ENCODE measurements at regions not wholly inside any gene's neighbourhood (a gene's known extent, or its start where the extent isn't known, plus 50 kb on each side); places are given as distances from the start of the nearest gene placed in this dataset.

- no peak for TF ChIP-seq ZNF280C (tag by site-specific recombination; IDR thresholded peaks at IDR 0.05)
Measured at GRCh38 chr2:198321522-198322088, 517.2 kb downstream of the PLCL1 start (continued).

- TF ChIP-seq YY2 (tag by site-specific recombination; IDR thresholded peaks at IDR 0.05) (no peak), ATF2 (tag by site-specific recombination; IDR thresholded peaks at IDR 0.05; ENCODE audit: low read depth) (0 out of 2 replicates have a peak, but pooled peaks have one; percentile 5), ZSCAN4 (tag by site-specific recombination; IDR thresholded peaks at IDR 0.05) (no peak), ZNF596 (tag by site-specific recombination; IDR thresholded peaks at IDR 0.05) (0 out of 2 replicates have a peak, but pooled peaks have one; percentile 20)
- ChIA-PET POLR2A (no interaction called here), CTCF (interaction anchor here (0.6 to 1.9 kb wide), 3 partner anchors 7 to 1172 kb away, joined by 3 to 4 read pairs (median 4); no protein-coding TSS in a partner anchor)
- H3K9me3 ChIP-seq (ENCODE audit: control insufficient read depth, insufficient read depth, low read depth, low read length): no peaks in the 10 kb centered on the region
- no peak overlapping the region for H3K27ac ChIP-seq (ENCODE audit: extremely low read depth, low read depth, low read length)
- H3K4me1 ChIP-seq (ENCODE audit: control insufficient read depth, insufficient read depth, low read length): no peaks in the 10 kb centered on the region
- H3K36me3 ChIP-seq (ENCODE audit: control insufficient read depth in 2 of 2, insufficient read depth in 1 of 2, low read length in 2 of 2): no peaks in the 10 kb centered on the region
- no peak overlapping the region for H3K4me3 ChIP-seq (ENCODE audit: low read depth, low read length)
Measured at GRCh38 chr2:198316852-198317396, 512.5 kb downstream of the PLCL1 start.

- TF ChIP-seq MEIS1 (CRISPR knock-in tag; IDR thresholded peaks at IDR 0.05; ENCODE audit: borderline replicate concordance) (no peak), ZNF785 (tag by site-specific recombination; IDR thresholded peaks at IDR 0.05) (no peak), ZNF155 (tag by site-specific recombination; IDR thresholded peaks at IDR 0.05) (no peak), ZNF561 (tag by site-specific recombination; IDR thresholded peaks at IDR 0.05; ENCODE audit: borderline replicate concordance) (no peak)
- H3K4me3 ChIP-seq (ENCODE audit: low read depth, low read length): no peak overlapping the region
- ChIA-PET CTCF (interaction anchor here (0.6 to 2.5 kb wide), 4 partner anchors 8 to 1423 kb away, joined by 3 to 17 read pairs (median 4); no protein-coding TSS in a partner anchor), POLR2A (no interaction called here)
- H3K9me3 ChIP-seq (ENCODE audit: control insufficient read depth, insufficient read depth, low read depth, low read length): no peaks in the 10 kb centered on the region
- no peaks in the 10 kb centered on the region for H3K36me3 ChIP-seq (ENCODE audit: control insufficient read depth in 2 of 2, insufficient read depth in 1 of 2, low read length in 2 of 2)
- no peak overlapping the region for H3K27ac ChIP-seq (ENCODE audit: extremely low read depth, low read depth, low read length)
- no peaks in the 10 kb centered on the region for H3K4me1 ChIP-seq (ENCODE audit: control insufficient read depth, insufficient read depth, low read length)
Measured at GRCh38 chr2:198315791-198316630, 511.6 kb downstream of the PLCL1 start.

- Histone ChIP-seq H3K4me3 (ENCODE audit: low read depth, low read length) (no peak overlapping the region), H3K9me3 (ENCODE audit: control insufficient read depth, insufficient read depth, low read depth, low read length) (no peaks in the 10 kb centered on the region), H3K36me3 (ENCODE audit: control insufficient read depth in 2 of 2, insufficient read depth in 1 of 2, low read length in 2 of 2) (no peaks in the 10 kb centered on the region), H3K4me1 (ENCODE audit: control insufficient read depth, insufficient read depth, low read length) (no peaks in the 10 kb centered on the region), H3K27ac (ENCODE audit: extremely low read depth, low read depth, low read length) (no peak overlapping the region)
- POLR2A ChIA-PET: no interaction called here
- CTCF ChIA-PET: interaction anchor here (0.5 to 2.5 kb wide), 24 partner anchors 9 to 1427 kb away, joined by 3 to 17 read pairs (median 4); no protein-coding TSS in a partner anchor
- TF ChIP-seq ZNF677 (tag by site-specific recombination; IDR thresholded peaks at IDR 0.05) (no peak), ZNF654 (tag by site-specific recombination; IDR thresholded peaks at IDR 0.05; ENCODE audit: low read depth) (peak; percentile 89), CTCF (tag by site-specific recombination; IDR thresholded peaks at IDR 0.05) (peak; percentile 59)
Measured at GRCh38 chr2:198314559-198315153, 510.3 kb downstream of the PLCL1 start.
